Activated T-helper 9 cell treated with anti-CD3 and anti-CD28 coated beads, Interleukin-2, amount 50 U/mL, for 16 hours (primary cell): ENCODE measurements at regions not wholly inside any gene's neighbourhood (a gene's known extent, or its start where the extent isn't known, plus 50 kb on each side); places are given as distances from the start of the nearest gene placed in this dataset.
"Not testable (repeated sequence)": the region's sequence is repeated elsewhere in the genome, so short reads cannot be mapped to it uniquely, and the experiment has no call there.

Source experiments
- DNase-seq: peaks from one replicate; pipeline ENCODE4 v3.0.0-alpha.2; 2020; ENCODE audit warnings: low read depth

GRCh38 chr5:116959843-116960242, 385.2 kb upstream of the SEMA6A start:
- no peak for DNase-seq

DNA sequence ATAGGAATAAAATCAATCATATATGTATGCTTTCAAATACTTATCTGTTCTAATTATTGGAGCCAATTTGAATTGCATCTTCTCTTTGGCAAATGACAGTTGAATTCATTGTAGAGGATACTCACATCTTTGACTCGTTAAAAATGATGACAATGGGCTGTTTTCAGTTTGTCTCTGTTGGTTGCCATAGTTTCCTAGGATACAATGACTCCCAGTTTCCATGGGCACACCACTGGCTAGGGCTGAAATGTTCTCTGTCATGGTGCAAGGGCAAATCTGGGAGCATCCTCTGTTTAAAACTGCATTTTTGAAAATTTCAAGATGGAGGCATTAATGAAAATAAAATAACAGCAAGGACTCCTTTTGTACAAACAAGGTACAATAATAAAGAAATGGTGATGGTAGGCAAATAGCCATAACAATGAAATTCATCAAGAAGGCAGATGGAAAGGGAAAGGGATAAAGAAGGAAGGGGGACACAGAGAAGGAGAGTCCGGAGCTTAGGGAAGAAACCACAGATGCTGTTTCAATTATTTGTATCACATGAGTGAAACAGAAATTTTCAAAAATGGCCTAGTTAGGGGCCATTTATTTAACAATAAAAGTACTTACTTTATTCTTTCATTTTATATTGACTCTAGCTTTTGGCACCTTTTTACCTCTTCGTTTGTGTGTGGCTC, 378.8 kb upstream of the SEMA6A start:
- DNase-seq: no peak

DNA sequence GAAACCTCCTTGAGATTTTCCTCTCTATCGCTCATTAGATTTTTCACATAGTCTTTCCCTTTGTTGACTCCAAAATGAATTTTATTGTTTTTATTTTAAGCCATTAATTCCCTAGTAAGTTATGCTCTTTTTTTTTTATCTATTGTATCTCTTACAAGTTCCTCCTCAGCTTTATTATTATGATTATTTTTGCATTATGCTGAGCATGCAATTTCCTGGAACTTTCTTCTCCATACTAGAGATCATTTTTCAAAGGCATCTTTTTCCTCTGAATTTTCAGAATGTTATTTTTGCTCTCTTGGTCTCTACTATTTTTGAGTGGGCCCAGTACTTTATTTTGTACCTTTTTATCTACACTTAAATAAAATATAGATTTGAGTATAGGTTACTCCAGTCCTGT, 376.6 kb upstream of the SEMA6A start:
- DNase-seq: no peak

GRCh38 chr5:116947691-116948528, 373.3 kb upstream of the SEMA6A start:
- DNase-seq: peak; percentile 19

DNA sequence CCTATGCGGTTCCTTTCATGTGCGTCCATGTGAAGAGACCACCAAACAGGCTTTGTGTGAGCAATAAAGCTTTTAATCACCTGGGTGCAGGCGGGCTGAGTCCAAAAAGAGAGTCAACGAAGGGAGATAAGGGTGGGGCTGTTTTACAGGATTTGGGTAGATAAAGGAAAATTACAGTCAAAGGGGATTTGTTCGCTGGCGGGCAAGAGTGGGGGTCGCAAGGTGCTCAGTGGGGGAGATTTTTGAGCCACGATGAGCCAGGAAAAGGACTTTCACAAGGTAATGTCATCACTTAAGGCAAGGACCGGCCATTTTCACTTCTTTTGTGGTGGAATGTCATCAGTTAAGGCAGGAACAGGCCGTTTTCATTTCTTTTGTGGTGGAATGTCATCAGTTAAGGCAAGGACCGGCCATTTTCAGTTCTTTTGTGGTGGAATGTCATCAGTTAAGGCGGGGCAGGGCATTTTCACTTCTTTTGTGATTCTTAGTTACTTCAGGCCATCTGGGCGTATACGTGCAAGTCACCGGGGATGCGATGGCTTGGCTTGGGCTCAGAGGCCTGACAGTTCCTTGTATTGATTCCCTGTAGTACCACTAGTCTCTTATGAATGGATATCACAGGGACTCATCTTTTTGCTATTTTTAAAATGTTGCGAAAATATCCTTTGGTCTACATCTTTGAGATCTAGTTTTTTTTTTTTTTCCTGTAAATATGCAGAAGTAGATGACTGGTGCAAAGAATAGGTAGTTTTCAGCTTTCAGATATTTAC, 371.2 kb upstream of the SEMA6A start:
- DNase-seq: not testable (repeated sequence)

GRCh38 chr5:116944183-116944582, 369.6 kb upstream of the SEMA6A start:
- no peak for DNase-seq

- DNase-seq: no peak
Observed at GRCh38 chr5:116942622-116943021, 368.0 kb upstream of the SEMA6A start.

DNA sequence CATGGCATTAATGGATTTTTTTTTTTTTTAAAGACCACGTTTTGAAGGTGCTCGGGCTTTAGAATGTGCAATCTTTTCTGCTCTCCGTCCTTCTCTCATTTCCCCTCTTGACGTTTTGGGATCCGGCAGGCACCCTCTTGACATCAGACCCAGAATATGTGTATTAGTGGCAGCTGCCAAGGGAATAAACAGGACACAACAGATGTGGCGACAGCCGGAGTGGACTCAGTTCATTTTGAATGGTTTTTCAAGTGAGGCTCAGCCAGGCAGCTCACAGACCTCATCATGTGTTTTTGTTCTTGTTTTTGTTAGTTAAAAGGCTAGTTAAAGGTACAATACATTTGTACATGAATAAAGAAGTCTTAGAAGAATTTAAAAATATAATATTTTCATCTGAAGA, 365.0 kb upstream of the SEMA6A start:
- no peak for DNase-seq

- no peak for DNase-seq
Observed at GRCh38 chr5:116938488-116938887, 363.9 kb upstream of the SEMA6A start.

GRCh38 chr5:116935561-116936162, 361.0 kb upstream of the SEMA6A start:
- DNase-seq: no peak

GRCh38 chr5:116930616-116931015, 356.0 kb upstream of the SEMA6A start:
- no peak for DNase-seq

- no peak for DNase-seq
Observed at GRCh38 chr5:116923344-116923743, 348.7 kb upstream of the SEMA6A start.

GRCh38 chr5:116922532-116922931, 347.9 kb upstream of the SEMA6A start:
- DNase-seq: no peak

GRCh38 chr5:116914869-116915504, 340.4 kb upstream of the SEMA6A start:
- DNase-seq: no peak

- DNase-seq: no peak
Observed at GRCh38 chr5:116912221-116912620, 337.6 kb upstream of the SEMA6A start.

- no peak for DNase-seq
Observed at GRCh38 chr5:116911074-116911473, 336.5 kb upstream of the SEMA6A start.

DNA sequence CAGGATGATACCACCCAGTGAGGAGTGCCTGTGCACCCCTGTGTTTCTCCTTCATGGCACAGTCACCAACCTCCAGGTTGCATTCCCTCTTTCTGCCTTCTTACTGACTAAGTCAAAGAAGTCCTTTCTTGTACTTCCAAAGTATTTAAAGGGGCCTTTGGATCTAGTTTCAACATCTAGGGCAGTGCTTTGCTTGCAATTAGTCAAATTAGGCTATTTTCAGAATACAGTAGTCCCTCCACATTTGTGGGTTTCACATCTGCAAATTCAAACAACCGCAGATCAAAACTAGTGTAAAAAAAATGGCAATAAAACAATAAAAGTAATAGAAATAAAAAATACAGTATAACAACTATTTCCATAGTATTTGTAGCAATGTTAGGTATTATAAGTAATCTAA, 333.9 kb upstream of the SEMA6A start:
- DNase-seq: no peak

DNA sequence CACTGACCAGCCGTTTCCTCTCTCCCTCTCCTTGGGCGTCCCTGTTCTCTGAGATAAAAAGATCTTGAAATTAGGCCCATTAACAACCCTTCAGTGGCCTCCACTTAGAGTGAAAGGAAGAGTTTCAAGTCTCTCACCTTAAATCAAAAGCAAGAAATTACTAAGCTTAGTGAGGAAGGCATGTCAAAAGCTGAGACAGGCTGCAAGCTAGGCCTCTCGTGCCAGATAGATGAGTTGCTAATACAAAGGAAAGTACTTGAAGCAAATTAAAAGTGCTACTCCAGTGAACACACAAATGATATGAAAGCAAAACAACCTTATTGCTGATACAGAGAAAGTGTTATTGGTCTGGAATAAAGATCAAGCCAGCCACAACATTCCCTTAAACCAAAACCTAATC, 331.3 kb upstream of the SEMA6A start:
- DNase-seq: no peak

DNA sequence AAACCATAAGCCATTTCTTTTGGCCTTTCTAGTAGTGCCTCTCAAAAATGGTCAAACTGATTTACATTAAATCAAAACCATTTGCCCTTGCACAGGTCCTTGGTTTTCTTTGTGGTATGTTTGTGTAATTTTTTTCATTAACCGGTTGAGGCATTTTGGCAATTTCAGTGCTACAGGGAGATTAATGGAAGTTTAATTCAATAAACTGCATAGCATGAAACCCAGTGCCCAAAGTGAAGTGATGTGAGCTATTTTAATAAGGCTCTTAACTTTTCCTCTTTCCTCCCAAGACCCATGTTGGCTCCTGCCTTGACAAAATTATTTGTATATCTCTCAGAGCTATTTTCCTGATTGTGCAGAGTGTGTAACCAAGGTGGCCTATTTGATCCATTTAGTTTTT, 326.2 kb upstream of the SEMA6A start:
- DNase-seq: no peak

GRCh38 chr5:116898917-116899316, 324.3 kb upstream of the SEMA6A start:
- no peak for DNase-seq

DNA sequence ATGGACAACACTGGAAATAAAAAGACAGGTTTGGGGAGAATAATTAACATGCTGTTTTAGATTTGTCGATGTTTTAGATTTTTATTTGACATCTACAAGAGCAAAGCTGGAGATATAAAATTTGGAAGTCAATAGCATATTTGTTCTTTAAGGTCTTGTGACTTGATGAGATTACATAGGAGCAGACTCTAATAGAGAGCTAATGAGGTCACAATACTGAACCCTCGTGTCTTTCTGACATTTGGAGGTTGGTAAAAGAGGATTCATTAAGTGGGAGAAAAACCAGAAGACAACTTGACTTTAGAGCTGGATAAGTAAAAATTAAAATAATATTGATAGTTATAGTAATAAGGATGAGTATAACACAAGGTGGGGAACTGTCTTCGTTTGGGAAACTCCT, 322.7 kb upstream of the SEMA6A start:
- DNase-seq: no peak

DNA sequence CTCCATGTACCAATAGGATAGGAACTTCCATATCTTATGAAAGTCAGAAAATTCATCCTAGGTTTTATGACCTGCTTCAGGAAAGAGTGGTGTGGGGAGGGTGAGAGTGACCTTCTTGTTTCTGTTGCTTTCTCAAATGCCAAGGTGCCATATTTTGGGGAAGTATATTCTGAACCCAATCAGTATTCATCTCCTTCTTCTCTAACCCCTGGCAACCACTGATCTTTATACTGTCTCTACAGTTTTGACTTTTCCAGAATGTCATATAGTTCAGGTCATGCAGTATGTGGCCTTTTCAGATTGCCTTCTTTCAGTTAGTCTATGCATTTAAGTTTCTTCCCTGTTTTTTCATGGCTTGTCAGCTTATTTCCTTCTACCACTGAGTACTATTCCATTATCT, 321.4 kb upstream of the SEMA6A start:
- no peak for DNase-seq
